ACHN (cell line): ENCODE measurements at regions not wholly inside any gene's neighbourhood (a gene's known extent, or its start where the extent isn't known, plus 50 kb on each side); places are given as distances from the start of the nearest gene placed in this dataset.

Source experiments
- DNase-seq: peaks from one replicate; pipeline ENCODE4 v3.0.0-alpha.2; 2015
- in situ Hi-C: cut with HindIII; loops from 2 replicates; pipeline ENCODE4 v1.10.0; 2017; ENCODE audit warnings: low sequenced_read_pairs, low pct_ligation_motif_present, low pct_unique_long_range_greater_than_20kb

GRCh38 chr6:73884540-73884939, 188.5 kb downstream of the CD109 start:
- in situ Hi-C loops = no loop called here
- DNase-seq = no peak

GRCh38 chr6:73879501-73880293, 183.7 kb downstream of the CD109 start:
- in situ Hi-C loops = no loop called here
- DNase-seq = no peak

- in situ Hi-C loops = no loop called here
- no peak for DNase-seq
Measured at GRCh38 chr6:73878403-73878802, 182.4 kb downstream of the CD109 start.
